Esophagus muscularis mucosa (tissue), 4 donors: ENCODE measurements at regions not wholly inside any gene's neighbourhood (a gene's known extent, or its start where the extent isn't known, plus 50 kb on each side); places are given as distances from the start of the nearest gene placed in this dataset.

Experiments
- DNase-seq: peaks from one replicate; pipeline ENCODE4 v3.0.0-alpha.2; 2017; ENCODE audit errors: extremely low spot score
- H3K27ac ChIP-seq, 4 donors: fragments of 200-600 bp; sonication (generic); replicated peaks in 1 of 4; 1 replicate in 3 of 4; 2 replicates in 1 of 4; pipeline ENCODE4 v1.5.1; 2016 to 2019; ENCODE audit warnings: mild to moderate bottlenecking in 1 of 4
- H3K27me3 ChIP-seq, 4 donors: fragments of 200-600 bp; sonication (generic); one replicate each; pipeline versions ENCODE4 v1.5.1 to v1.6.0; 2016 to 2019
- H3K36me3 ChIP-seq, 4 donors: fragments of 200-600 bp; sonication (generic); one replicate each; pipeline ENCODE4 v1.5.1; 2016 to 2019
- H3K4me1 ChIP-seq, 4 donors: fragments of 200-600 bp; sonication (generic); one replicate each; pipeline ENCODE4 v1.5.1; 2016 to 2019
- H3K4me3 ChIP-seq, 4 donors: fragments of 200-600 bp; sonication (generic); 1 replicate in 2 of 4; 2 replicates in 2 of 4; pipeline ENCODE4 v1.5.1; 2016 to 2019; ENCODE audit warnings: mild to moderate bottlenecking in 4 of 4, moderate library complexity in 1 of 4
- H3K9me3 ChIP-seq, 4 donors: fragments of 200-600 bp; sonication (generic); 1 replicate in 3 of 4; 2 replicates in 1 of 4; pipeline ENCODE4 v1.5.1; 2016 to 2019
- EP300 ChIP-seq: sonication (generic); formaldehyde crosslinking; IDR thresholded peaks from one replicate; pipeline ENCODE4 v1.6.1; 2017; ENCODE audit warnings: antibody characterized with exemption
- POLR2A ChIP-seq: fragments of 450-650 bp; IDR thresholded peaks from one replicate; pipeline ENCODE4 v1.6.1; 2017; ENCODE audit warnings: antibody characterized with exemption, moderate library complexity, mild to moderate bottlenecking, low read depth
- POLR2AphosphoS5 ChIP-seq, 2 donors: sonication (generic); formaldehyde crosslinking; IDR thresholded peaks; one replicate each; pipeline ENCODE4 v1.6.1; 2017; ENCODE audit warnings: antibody characterized with exemption in 2 of 2
- WGBS: methylation state at CpG from one replicate; pipeline ENCODE4 v1.1.5; 2018; 5-methylcytosine and 5-hydroxymethylcytosine counted together
- intact Hi-C: fragments of 100-400 bp; cut with DNase I; formaldehyde crosslinking; loops from one replicate; pipeline ENCODE4 v1.15.1; 2023
- TF ChIP-seq, protein P1 (sequence below), 3 experiments: fragments of 200-600 bp in 2 of 3; fragments of 450-650 bp in 1 of 3; sonication (generic) in 2 of 3; IDR thresholded peaks; one replicate each; pipeline ENCODE4 v1.5.1; 2017 to 2019; ENCODE audit warnings: antibody characterized with exemption in 3 of 3, mild to moderate bottlenecking in 2 of 3, moderate library complexity in 1 of 3

DNA sequence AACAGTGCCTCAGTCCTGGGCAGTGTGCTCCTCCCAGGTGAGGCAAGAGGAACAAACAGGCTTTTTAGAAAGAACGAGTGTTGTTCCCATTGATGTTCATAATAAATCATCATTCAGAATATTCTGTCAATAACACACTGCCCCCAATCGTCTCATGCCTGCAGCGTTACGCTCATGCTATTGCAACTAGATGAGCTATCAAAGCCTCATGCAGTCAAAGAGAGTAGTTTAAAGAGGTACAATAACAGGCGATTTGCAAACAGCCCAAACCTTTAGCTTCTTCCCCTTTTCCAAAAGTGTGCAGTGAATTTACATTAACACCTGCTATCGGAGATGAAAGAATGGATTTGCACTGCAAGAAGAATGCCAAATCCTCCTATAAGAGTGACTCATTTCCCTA is 1164.7 kb upstream of the MAP3K7 start:
- WGBS: 79% methylated on average over 6 of the region's 6 CpGs
- TF ChIP-seq EP300: no peak
- TF ChIP-seq POLR2AphosphoS5 (IDR thresholded peaks at IDR 0.05): no peak
- TF ChIP-seq POLR2A: no peak
- TF ChIP-seq, protein P1, sequence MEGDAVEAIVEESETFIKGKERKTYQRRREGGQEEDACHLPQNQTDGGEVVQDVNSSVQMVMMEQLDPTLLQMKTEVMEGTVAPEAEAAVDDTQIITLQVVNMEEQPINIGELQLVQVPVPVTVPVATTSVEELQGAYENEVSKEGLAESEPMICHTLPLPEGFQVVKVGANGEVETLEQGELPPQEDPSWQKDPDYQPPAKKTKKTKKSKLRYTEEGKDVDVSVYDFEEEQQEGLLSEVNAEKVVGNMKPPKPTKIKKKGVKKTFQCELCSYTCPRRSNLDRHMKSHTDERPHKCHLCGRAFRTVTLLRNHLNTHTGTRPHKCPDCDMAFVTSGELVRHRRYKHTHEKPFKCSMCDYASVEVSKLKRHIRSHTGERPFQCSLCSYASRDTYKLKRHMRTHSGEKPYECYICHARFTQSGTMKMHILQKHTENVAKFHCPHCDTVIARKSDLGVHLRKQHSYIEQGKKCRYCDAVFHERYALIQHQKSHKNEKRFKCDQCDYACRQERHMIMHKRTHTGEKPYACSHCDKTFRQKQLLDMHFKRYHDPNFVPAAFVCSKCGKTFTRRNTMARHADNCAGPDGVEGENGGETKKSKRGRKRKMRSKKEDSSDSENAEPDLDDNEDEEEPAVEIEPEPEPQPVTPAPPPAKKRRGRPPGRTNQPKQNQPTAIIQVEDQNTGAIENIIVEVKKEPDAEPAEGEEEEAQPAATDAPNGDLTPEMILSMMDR (IDR thresholded peaks at IDR 0.05): no peak
- Histone ChIP-seq H3K36me3 (no peaks in the 10 kb centered on the region), H3K4me1 (no peaks in the 10 kb centered on the region), H3K4me3 (no peak overlapping the region), H3K27me3 (no peaks in the 10 kb centered on the region), H3K27ac (no peak overlapping the region), H3K9me3 (no peaks in the 10 kb centered on the region)
- intact Hi-C loops: no loop called here
- no peak for DNase-seq

DNA sequence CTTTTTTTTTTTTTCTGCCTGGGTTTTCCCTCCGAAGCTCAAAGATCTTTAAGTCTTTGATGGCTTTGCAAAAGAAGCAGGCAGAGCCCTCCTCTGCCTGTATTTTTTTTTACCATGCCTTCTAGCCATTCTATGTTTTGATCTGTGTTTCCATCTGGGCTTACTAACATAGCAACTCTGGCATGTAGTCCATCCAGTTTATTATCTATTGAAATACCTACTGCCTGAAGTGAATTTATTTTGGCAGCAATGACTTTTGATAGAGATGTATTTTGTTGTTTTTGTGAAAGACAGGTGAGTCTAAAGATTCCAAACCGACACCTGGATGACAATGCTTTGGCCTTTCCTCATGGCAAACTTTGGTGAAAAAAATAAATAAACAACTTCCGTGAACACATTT is 1157.7 kb upstream of the MAP3K7 start:
- TF ChIP-seq, protein P1 (IDR thresholded peaks at IDR 0.05): no peak
- TF ChIP-seq POLR2A (no peak), POLR2AphosphoS5 (IDR thresholded peaks at IDR 0.05) (no peak), EP300 (no peak)

DNA sequence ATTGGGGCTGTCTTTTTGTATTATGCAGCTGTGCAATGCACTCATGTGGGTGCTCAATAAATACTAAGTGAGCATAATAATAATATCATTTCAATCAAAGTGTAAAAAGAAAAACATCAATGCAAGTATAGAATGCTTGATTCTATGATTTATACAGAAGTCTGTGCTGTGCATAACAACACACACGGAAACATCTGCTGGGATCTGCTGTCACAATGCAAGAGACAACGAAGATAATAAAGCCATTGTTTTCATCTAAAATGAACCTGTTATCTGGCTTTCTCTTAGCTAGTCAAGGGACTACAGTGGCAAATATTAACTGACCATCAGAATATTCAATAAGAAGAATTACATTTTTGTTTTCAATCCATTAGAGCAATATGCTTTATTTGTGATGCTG is 1156.9 kb upstream of the MAP3K7 start:
- intact Hi-C loops: no loop called here
- WGBS: 72% methylated on average over 2 of the region's 2 CpGs
- Histone ChIP-seq H3K9me3 (no peaks in the 10 kb centered on the region), H3K4me1 (no peaks in the 10 kb centered on the region), H3K27me3 (no peaks in the 10 kb centered on the region), H3K27ac (no peak overlapping the region), H3K36me3 (no peaks in the 10 kb centered on the region), H3K4me3 (no peak overlapping the region)
- TF ChIP-seq POLR2AphosphoS5 (IDR thresholded peaks at IDR 0.05) (no peak), EP300 (no peak), POLR2A (no peak)
- TF ChIP-seq, protein P1 (IDR thresholded peaks at IDR 0.05): no peak
- no peak for DNase-seq

More for the DNA sequence above, 1157.7 kb upstream of the MAP3K7 start:
- H3K27ac ChIP-seq: no peak overlapping the region
- no peaks in the 10 kb centered on the region for H3K9me3 ChIP-seq
- no peak for DNase-seq
- intact Hi-C loops: no loop called here
- no peak overlapping the region for H3K4me3 ChIP-seq
- no peaks in the 10 kb centered on the region for H3K4me1 ChIP-seq
- WGBS: 49% methylated on average over 3 of the region's 3 CpGs
- no peaks in the 10 kb centered on the region for H3K36me3 ChIP-seq
- no peaks in the 10 kb centered on the region for H3K27me3 ChIP-seq

DNA sequence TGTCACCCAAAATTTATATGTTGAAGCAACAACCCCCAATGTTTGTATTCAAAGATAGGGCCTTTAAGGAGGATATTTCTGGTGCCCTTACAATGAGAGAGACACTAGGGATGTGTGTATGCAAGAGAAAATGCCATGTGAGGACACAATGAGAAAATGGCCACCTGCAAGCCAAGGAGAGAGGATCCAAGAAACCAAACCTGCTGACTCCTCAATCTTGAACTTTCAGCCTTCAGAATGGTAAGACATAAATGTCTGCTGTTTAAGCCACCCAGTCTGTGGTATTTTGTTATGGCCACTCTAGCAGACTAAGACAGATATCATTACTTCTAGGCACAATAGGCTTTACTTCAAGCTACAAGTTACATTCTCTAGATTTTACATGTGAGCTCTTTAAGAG is 1145.1 kb upstream of the MAP3K7 start:
- Histone ChIP-seq H3K27ac (no peak overlapping the region), H3K9me3 (no peaks in the 10 kb centered on the region), H3K36me3 (no peaks in the 10 kb centered on the region), H3K4me1 (no peaks in the 10 kb centered on the region), H3K4me3 (no peak overlapping the region), H3K27me3 (no peaks in the 10 kb centered on the region)
- TF ChIP-seq EP300 (no peak), POLR2A (no peak), POLR2AphosphoS5 (IDR thresholded peaks at IDR 0.05) (no peak)
- TF ChIP-seq, protein P1 (IDR thresholded peaks at IDR 0.05): no peak
- no peak for DNase-seq
- intact Hi-C loops: no loop called here

DNA sequence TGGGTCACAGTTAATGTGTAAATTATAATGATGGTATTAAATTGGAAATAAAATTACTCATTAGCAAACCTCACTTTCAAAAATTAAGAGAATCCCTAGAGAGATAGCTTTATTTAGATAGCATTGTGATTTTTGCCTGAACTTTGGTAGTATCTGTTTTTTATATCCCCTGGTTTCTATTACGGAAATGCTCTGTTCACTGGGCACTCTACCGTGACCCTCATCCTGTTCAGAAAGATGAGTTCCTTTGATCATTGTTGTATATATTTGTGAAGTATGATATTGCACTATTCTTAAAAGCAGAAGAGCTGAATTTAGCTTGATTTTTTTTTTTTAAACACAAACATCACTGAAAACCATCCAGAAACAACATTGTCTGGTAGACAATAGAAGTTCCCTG is 1143.8 kb upstream of the MAP3K7 start:
- intact Hi-C loops: no loop called here
- Histone ChIP-seq H3K27ac (no peak overlapping the region), H3K36me3 (no peaks in the 10 kb centered on the region), H3K4me1 (no peaks in the 10 kb centered on the region), H3K4me3 (no peak overlapping the region), H3K9me3 (no peaks in the 10 kb centered on the region), H3K27me3 (no peaks in the 10 kb centered on the region)
- no peak for DNase-seq
- no peak for TF ChIP-seq POLR2A
- no peak for TF ChIP-seq POLR2AphosphoS5 (IDR thresholded peaks at IDR 0.05)
- TF ChIP-seq, protein P1 (IDR thresholded peaks at IDR 0.05): no peak
- WGBS: 81% methylated on average over 2 of the region's 2 CpGs
